A549 (cell line): ENCODE measurements at regions not wholly inside any gene's neighbourhood (a gene's known extent, or its start where the extent isn't known, plus 50 kb on each side); places are given as distances from the start of the nearest gene placed in this dataset.

ENCODE experiments used
- BCL3 ChIP-seq: fragments of >200 bp; sonication (Bioruptor Twin); formaldehyde crosslinking; IDR thresholded peaks from 3 replicates; pipeline ENCODE4 v1.6.1; 2016
- CEBPB ChIP-seq, 2 experiments: fragments of >200 bp in 1 of 2; sonication (Bioruptor Twin) in 1 of 2; formaldehyde crosslinking in 1 of 2; IDR thresholded peaks; 2 replicates each; pipeline ENCODE4 v1.6.1; 2012 to 2016
- CTCF ChIP-seq: fragments of >200 bp; sonication (Bioruptor Twin); formaldehyde crosslinking; IDR thresholded peaks from 3 replicates; pipeline ENCODE4 v1.5.1; 2016
- EP300 ChIP-seq, 2 experiments: fragments of >200 bp; sonication (Bioruptor Twin); formaldehyde crosslinking; IDR thresholded peaks; 2 replicates in 1 of 2; 3 replicates in 1 of 2; pipeline ENCODE4 v1.6.1; 2016 to 2017
- JUN ChIP-seq, 2 experiments: fragments of >200 bp; sonication (Bioruptor Twin); formaldehyde crosslinking; IDR thresholded peaks; 2 replicates in 1 of 2; 3 replicates in 1 of 2; pipeline ENCODE4 v1.6.1; 2016 to 2017
- MAX ChIP-seq: IDR thresholded peaks from 2 replicates; pipeline ENCODE4 v1.6.1; 2012
- NR3C1 ChIP-seq: fragments of >200 bp; sonication (Bioruptor Twin); formaldehyde crosslinking; IDR thresholded peaks from 3 replicates; pipeline ENCODE4 v1.6.1; 2017
- POLR2A ChIP-seq: IDR thresholded peaks from 2 replicates; pipeline ENCODE4 v1.6.1; 2012; ENCODE audit warnings: mild to moderate bottlenecking, low read length
- RFX5 ChIP-seq: fragments of 450-650 bp; IDR thresholded peaks from 2 replicates; pipeline ENCODE4 v1.7.1; 2014; ENCODE audit warnings: antibody characterized with exemption, mild to moderate bottlenecking, moderate library complexity
- USF2 ChIP-seq: fragments of 450-650 bp; IDR thresholded peaks from 2 replicates; pipeline ENCODE4 v1.6.1; 2014; ENCODE audit warnings: antibody characterized with exemption

GRCh38 chr20:39390186-39390585, 428.0 kb downstream of the DHX35 start:
- TF ChIP-seq BCL3 = no peak
- no peak for TF ChIP-seq CTCF
- TF ChIP-seq CEBPB (IDR thresholded peaks at IDR 0.05) = no peak
- no peak for TF ChIP-seq MAX
- TF ChIP-seq POLR2A = no peak
- TF ChIP-seq USF2 = no peak
- no peak for TF ChIP-seq EP300 (IDR thresholded peaks at IDR 0.05)
- TF ChIP-seq RFX5 = no peak
- TF ChIP-seq JUN (IDR thresholded peaks at IDR 0.05) = no peak
- TF ChIP-seq NR3C1 = no peak
